22Rv1 (cell line): ENCODE measurements at regions not wholly inside any gene's neighbourhood (a gene's known extent, or its start where the extent isn't known, plus 50 kb on each side); places are given as distances from the start of the nearest gene placed in this dataset.

ENCODE experiments used
- H3K27ac ChIP-seq: fragments of 450-650 bp; 2 replicates; pipeline ENCODE4 v1.5.1; 2017
- ZFX ChIP-seq: fragments of 450-650 bp; IDR thresholded peaks from 2 replicates; pipeline ENCODE4 v1.6.1; 2017; ENCODE audit warnings: antibody characterized with exemption, borderline replicate concordance
- TF ChIP-seq, protein P1 (sequence below): fragments of 450-650 bp; IDR thresholded peaks from 2 replicates; pipeline ENCODE4 v1.5.1; 2017; ENCODE audit warnings: mild to moderate bottlenecking

DNA sequence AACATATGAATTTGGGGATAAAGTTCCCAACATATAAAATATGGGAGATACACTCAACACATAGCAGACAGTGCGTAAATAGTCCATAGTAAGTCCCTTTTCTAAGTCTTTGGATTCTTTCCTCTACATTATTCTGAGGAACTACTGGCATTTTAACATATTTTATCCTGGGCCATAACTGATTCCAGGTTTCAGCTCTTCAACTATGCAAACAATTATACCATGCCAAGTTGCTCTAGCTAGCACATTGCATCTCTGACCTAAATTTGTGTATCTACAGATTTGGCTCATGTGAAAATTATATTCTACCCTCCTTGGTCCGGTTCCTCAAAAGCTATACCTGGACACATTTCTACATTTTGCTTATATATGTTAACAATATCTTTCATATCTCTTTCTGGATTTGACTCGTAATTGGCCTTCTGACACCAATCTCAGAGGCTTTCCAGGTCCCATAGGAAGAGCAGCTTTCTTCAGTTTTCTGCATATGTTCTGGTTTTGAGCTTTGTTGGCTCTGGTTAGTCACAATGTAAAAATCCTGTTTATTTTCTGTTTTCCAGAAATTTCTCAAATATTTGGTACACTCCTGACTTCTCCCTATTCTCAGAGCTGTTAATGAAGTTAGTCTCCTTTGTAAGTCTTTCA is 305.4 kb downstream of the BMP4 start:
- TF ChIP-seq ZFX, result no peak
- TF ChIP-seq, protein P1, sequence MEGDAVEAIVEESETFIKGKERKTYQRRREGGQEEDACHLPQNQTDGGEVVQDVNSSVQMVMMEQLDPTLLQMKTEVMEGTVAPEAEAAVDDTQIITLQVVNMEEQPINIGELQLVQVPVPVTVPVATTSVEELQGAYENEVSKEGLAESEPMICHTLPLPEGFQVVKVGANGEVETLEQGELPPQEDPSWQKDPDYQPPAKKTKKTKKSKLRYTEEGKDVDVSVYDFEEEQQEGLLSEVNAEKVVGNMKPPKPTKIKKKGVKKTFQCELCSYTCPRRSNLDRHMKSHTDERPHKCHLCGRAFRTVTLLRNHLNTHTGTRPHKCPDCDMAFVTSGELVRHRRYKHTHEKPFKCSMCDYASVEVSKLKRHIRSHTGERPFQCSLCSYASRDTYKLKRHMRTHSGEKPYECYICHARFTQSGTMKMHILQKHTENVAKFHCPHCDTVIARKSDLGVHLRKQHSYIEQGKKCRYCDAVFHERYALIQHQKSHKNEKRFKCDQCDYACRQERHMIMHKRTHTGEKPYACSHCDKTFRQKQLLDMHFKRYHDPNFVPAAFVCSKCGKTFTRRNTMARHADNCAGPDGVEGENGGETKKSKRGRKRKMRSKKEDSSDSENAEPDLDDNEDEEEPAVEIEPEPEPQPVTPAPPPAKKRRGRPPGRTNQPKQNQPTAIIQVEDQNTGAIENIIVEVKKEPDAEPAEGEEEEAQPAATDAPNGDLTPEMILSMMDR, result no peak

DNA sequence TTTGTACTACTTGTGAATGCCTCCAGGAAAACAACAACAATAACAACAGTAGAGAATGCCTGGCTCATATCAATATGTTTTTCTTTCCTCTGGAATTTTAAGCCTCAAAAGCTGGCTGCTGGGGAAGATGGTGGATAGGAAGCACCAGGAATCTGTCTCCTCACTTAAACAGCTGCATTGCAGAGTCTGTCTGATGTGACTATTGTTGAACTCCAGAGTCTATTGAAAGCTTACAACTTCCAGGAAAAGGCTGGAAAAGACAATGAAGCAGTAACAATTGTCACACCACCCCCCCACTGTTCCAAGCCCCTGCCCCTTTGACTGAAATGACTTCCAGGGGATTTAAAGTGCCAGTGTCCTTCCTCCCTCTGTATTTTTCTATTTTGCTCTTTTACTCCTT is 309.7 kb downstream of the BMP4 start:
- TF ChIP-seq ZFX, result no peak
- TF ChIP-seq, protein P1, result no peak
- H3K27ac ChIP-seq, result no peak overlapping the region

More for the DNA sequence above, 305.4 kb downstream of the BMP4 start:
- no peak overlapping the region for H3K27ac ChIP-seq

DNA sequence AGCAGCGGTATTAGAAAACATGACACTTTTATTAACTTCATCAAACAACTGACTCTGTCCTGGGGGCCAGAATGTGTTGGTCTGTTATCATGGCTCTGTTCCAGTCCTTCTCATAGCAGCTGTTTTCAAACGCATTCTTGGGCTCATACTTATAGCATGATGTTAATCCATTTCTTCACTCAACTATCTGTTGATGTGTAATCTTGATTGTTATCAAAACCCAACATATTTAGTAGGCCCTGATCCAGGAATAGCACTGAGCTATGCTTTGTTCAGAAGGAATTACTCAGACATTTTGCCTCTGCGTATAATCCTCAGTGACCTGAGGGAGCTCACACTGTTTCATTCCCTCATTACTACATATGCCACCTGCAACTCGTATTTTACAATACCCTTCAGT is 315.9 kb downstream of the BMP4 start:
- TF ChIP-seq, protein P1, result no peak
- no peak for TF ChIP-seq ZFX
- H3K27ac ChIP-seq, result no peak overlapping the region

DNA sequence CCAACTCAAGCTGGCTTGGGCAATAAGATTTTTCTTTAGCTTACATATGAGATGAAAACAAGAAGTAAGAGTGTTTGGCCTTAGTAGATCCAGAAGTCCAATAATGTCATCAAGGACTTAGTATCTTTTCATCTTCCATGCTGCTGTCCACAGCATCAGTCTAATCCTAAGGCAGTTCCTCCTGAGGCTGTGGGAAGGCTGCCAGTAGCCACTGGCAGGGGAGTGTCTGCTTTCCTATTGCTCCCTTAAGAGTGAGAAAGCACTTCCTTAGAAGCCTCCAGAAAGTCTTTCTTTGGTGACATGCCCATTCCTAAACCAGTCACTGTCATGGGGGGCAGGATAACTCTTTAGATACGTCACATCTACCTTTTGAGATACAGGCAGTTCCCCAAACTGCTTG is 317.7 kb downstream of the BMP4 start:
- no peak overlapping the region for H3K27ac ChIP-seq
- TF ChIP-seq, protein P1, result no peak
- no peak for TF ChIP-seq ZFX

DNA sequence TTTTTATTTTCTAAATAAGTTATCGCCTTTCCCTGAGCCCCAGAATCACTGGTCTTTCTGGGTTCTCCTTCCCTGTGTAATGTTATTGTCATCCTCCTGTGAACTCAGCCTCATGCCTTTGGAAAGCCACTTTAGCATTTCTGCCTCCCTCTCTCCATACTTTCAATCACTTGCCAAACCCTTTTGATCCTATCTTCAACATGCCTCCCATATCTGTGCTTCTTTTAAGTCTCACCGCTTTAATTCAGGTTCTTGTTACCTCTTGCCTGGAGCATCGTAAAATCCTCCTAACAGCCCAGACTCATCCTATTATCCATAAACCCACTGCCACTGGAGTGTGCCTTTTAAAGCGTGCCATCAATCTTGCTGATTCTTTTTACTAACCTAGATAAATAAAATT is 321.8 kb downstream of the BMP4 start:
- TF ChIP-seq, protein P1, result no peak
- TF ChIP-seq ZFX, result no peak

DNA sequence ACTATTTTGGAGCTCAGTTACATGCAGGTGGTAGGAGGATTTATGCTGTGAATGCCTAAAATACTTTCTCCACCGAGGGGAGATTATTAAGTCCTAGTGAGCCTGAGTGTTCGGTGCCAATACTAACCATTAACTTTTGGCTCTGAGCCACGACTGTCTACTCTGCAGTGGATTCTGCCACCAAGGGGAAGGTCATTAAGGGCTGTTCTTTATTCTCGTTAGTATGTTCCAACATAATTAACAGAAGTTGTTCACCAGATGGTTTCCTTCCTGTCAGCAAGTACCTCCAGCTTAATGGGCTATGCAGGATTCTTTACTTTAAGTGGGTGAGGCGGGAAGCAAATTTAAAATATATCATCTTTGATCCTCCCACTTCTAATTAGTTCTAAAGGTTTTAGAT is 326.3 kb downstream of the BMP4 start:
- TF ChIP-seq, protein P1, result no peak
- no peak for TF ChIP-seq ZFX
- H3K27ac ChIP-seq, result no peak overlapping the region

More for the DNA sequence above, 321.8 kb downstream of the BMP4 start:
- no peak overlapping the region for H3K27ac ChIP-seq

DNA sequence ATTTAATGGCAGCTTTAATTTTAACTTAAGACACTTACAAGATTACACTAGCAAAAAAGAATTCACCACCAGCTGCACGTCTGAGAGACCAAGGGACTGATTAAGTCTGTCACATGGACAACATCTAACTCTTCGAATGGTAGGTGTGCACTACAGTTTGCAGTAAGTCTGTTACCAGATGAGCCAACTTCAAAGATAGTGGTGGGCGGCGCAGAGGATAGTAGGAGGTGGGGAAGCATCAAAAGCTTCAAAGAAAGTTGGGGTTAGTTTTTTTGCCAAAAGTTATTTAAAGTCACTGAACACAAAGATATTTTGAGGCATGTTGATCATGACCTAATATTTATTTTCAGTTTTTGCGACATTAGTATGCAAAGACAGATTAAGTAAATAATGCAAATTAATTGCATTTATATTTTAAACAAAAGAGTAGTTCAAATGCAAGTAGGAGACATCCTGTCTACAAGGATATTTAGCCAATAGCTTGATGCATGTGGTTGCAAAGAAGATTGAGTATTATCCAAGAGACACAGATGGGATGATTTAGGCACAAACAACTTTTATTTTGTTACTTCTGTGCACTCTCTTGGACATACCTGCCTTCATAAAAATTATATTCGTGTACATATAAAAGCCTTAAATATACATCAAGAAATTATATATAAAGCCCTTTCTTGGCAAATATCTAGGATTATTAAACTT is 327.7 kb downstream of the BMP4 start:
- no peak overlapping the region for H3K27ac ChIP-seq
- TF ChIP-seq, protein P1, result no peak
- no peak for TF ChIP-seq ZFX
